HepG2 (cell line): ENCODE measurements at regions not wholly inside any gene's neighbourhood (a gene's known extent, or its start where the extent isn't known, plus 50 kb on each side); places are given as distances from the start of the nearest gene placed in this dataset.

ENCODE experiments used
- CTCF ChIP-seq: sonication (generic); formaldehyde crosslinking; IDR thresholded peaks from 2 replicates; pipeline ENCODE4 v1.5.0; 2020; ENCODE audit warnings: mild to moderate bottlenecking, missing genetic modification reagents, moderate library complexity
- KAT8 ChIP-seq: IDR thresholded peaks from 2 replicates; pipeline ENCODE4 v1.6.1; 2016; ENCODE audit warnings: missing genetic modification reagents, missing compliant biosample characterization
- KDM1A ChIP-seq: IDR thresholded peaks from 2 replicates; pipeline ENCODE4 v1.6.1; 2016; ENCODE audit warnings: missing compliant biosample characterization
- ZNF350 ChIP-seq: sonication (generic); formaldehyde crosslinking; IDR thresholded peaks from 2 replicates; pipeline ENCODE4 v1.4.0; 2020; ENCODE audit warnings: mild to moderate bottlenecking, low read depth, missing genetic modification reagents, borderline replicate concordance
- TF ChIP-seq, protein P1 (sequence below): sonication (generic); formaldehyde crosslinking; IDR thresholded peaks from 2 replicates; pipeline ENCODE4 v1.8.0; 2022; ENCODE audit warnings: mild to moderate bottlenecking, missing genetic modification reagents

DNA sequence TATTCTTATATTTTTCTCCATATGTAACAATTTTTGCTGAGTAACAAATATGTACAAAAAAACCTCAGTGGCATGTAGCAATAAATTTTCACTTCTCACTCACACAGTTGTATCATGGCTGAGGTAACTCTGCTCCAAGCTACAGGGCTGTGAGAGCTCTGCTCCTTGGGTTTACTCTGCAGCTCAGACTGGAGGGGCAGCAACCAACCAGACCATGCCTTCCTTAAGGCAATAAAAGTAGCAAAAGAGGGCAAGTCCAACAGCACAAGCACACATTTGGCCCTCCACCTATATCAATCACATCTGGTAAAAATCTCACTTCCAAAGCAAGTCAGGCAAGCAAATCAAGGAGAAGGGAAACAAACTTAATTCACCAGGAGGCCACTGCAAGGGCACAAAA lies 102.9 kb downstream of the CRPPA start:
- no peak for TF ChIP-seq KDM1A (CRISPR knock-in tag)
- no peak for TF ChIP-seq CTCF
- TF ChIP-seq, protein P1, sequence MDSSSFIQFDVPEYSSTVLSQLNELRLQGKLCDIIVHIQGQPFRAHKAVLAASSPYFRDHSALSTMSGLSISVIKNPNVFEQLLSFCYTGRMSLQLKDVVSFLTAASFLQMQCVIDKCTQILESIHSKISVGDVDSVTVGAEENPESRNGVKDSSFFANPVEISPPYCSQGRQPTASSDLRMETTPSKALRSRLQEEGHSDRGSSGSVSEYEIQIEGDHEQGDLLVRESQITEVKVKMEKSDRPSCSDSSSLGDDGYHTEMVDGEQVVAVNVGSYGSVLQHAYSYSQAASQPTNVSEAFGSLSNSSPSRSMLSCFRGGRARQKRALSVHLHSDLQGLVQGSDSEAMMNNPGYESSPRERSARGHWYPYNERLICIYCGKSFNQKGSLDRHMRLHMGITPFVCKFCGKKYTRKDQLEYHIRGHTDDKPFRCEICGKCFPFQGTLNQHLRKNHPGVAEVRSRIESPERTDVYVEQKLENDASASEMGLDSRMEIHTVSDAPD (CRISPR knock-in tag) = no peak
- no peak for TF ChIP-seq ZNF350
- no peak for TF ChIP-seq KAT8 (CRISPR knock-in tag)
